ENCODE measurements at regions not wholly inside any gene's neighbourhood (a gene's known extent, or its start where the extent isn't known, plus 50 kb on each side); places are given as distances from the start of the nearest gene placed in this dataset.

GRCh38 chr5:68489556-68489955, 274.0 kb downstream of the PIK3R1 start:
- no peak for ATAC-seq

GRCh38 chr5:68490406-68490805, 274.9 kb downstream of the PIK3R1 start:
- no peak for ATAC-seq

GRCh38 chr5:68494771-68495170, 279.2 kb downstream of the PIK3R1 start:
- no peak for ATAC-seq

- no peak for ATAC-seq
These were observed 284.4 kb downstream of the PIK3R1 start for GRCh38 chr5:68499987-68500386.

GRCh38 chr5:68500813-68501212, 285.3 kb downstream of the PIK3R1 start:
- no peak for ATAC-seq

- ATAC-seq = no peak
These were observed 287.0 kb downstream of the PIK3R1 start for GRCh38 chr5:68502531-68502930.

- no peak for ATAC-seq
These were observed 288.8 kb downstream of the PIK3R1 start for GRCh38 chr5:68504306-68504705.

GRCh38 chr5:68505917-68506860, 290.6 kb downstream of the PIK3R1 start:
- peak in 1 of 2 donors; percentile 13 for ATAC-seq

GRCh38 chr5:68515514-68515913, 300.0 kb downstream of the PIK3R1 start:
- no peak for ATAC-seq

- no peak for ATAC-seq
These were observed 302.7 kb downstream of the PIK3R1 start for GRCh38 chr5:68518286-68518685.

GRCh38 chr5:68519143-68519542, 303.6 kb downstream of the PIK3R1 start:
- no peak for ATAC-seq

- no peak for ATAC-seq
These were observed 306.2 kb downstream of the PIK3R1 start for GRCh38 chr5:68521776-68522175.

- no peak for ATAC-seq
These were observed 307.3 kb downstream of the PIK3R1 start for GRCh38 chr5:68522863-68523262.

GRCh38 chr5:68528821-68529273, 313.3 kb downstream of the PIK3R1 start:
- ATAC-seq = no peak

- no peak for ATAC-seq
These were observed 314.0 kb downstream of the PIK3R1 start for GRCh38 chr5:68529581-68529980.

- no peak for ATAC-seq
These were observed 316.4 kb downstream of the PIK3R1 start for GRCh38 chr5:68531970-68532369.

GRCh38 chr5:68533051-68533450, 317.5 kb downstream of the PIK3R1 start:
- ATAC-seq = no peak

GRCh38 chr5:68533571-68534084, 318.1 kb downstream of the PIK3R1 start:
- ATAC-seq = no peak

GRCh38 chr5:68534131-68534940, 318.8 kb downstream of the PIK3R1 start:
- no peak for ATAC-seq

GRCh38 chr5:68534956-68535520, 319.5 kb downstream of the PIK3R1 start:
- no peak for ATAC-seq

- no peak for ATAC-seq
These were observed 323.4 kb downstream of the PIK3R1 start for GRCh38 chr5:68538814-68539420.

- ATAC-seq = no peak
These were observed 325.4 kb downstream of the PIK3R1 start for GRCh38 chr5:68540798-68541590.

All from activated CD4-positive, CD25-positive, alpha-beta regulatory T cell treated with anti-CD3 and anti-CD28 coated beads, Interleukin-2, amount 50 U/mL, for 24 hours (primary cell).